ENCODE measurements at regions not wholly inside any gene's neighbourhood (a gene's known extent, or its start where the extent isn't known, plus 50 kb on each side); places are given as distances from the start of the nearest gene placed in this dataset.

DNA sequence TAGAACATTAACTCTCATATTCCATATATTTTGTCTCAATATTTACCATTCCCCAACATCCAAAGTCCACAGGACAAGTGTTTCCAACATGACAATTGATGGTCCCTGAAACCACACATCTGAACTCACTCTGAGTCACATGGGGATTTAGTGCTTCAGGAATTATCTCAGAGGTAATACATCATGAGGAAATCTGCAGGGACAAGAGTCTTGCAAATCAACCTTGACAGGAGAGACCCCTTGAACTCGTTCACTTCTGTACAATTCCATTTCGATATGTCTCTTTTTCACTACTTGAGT lies 119.7 kb upstream of the ABCA1 start:
- no peak overlapping the region for H3K4me3 ChIP-seq (ENCODE audit: low read depth, low read length)
- DNase-seq (ENCODE audit: low read depth) = no peak
- TF ChIP-seq CTCF (IDR thresholded peaks at IDR 0.05; ENCODE audit: insufficient read depth, low read depth, low read length, missing control alignments) = no peak

GRCh38 chr9:105048331-105048730 lies 120.4 kb upstream of the ABCA1 start:
- no peak for DNase-seq (ENCODE audit: low read depth)
- no peak for TF ChIP-seq CTCF (IDR thresholded peaks at IDR 0.05; ENCODE audit: insufficient read depth, low read depth, low read length, missing control alignments)
- H3K4me3 ChIP-seq (ENCODE audit: low read depth, low read length) = no peak overlapping the region

DNA sequence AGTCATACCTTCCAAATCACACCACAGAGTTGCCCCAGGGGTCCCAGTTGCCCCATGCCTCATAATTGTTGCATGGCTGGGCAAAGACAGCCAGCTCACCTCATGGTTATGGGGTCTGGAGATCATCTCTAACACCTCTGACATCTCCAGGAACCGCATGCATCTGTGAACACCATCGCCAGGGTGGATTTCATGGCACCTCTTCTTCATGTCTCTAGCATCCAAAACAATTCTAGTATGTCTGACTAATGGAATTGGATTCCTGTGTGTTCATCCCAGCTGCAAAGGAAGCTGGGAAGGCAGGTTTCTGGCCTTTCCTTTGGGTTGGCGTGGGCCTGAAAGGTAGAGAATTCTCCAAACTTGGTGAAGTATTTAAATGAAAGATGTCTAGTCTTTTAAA lies 122.3 kb upstream of the ABCA1 start:
- no peak for TF ChIP-seq CTCF (IDR thresholded peaks at IDR 0.05; ENCODE audit: insufficient read depth, low read depth, low read length, missing control alignments)
- DNase-seq (ENCODE audit: low read depth) = no peak
- H3K4me3 ChIP-seq (ENCODE audit: low read depth, low read length) = no peak overlapping the region

- no peak overlapping the region for H3K4me3 ChIP-seq (ENCODE audit: low read depth, low read length)
- TF ChIP-seq CTCF (IDR thresholded peaks at IDR 0.05; ENCODE audit: insufficient read depth, low read depth, low read length, missing control alignments) = no peak
- DNase-seq (ENCODE audit: low read depth) = no peak
Observed at GRCh38 chr9:105051897-105052296, 123.9 kb upstream of the ABCA1 start.

DNA sequence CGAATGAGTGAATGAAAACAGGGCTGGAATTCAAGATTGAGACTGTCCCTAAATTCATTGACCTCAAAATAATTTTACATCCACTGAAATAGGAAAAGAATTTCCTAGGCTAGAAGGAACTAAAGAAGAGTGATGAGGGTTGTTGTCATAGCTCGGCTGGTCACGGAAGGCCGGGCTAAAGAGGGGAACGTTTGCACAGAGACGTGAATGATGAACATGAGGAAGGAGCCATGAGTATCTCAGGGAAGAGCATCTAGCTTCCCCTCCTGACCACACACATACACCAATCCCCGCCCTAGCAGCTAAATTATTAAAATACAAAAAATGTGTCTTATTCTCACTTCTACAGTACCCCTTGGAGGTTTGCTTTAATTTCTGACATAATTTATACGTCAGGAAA lies 124.4 kb upstream of the ABCA1 start:
- no peak overlapping the region for H3K4me3 ChIP-seq (ENCODE audit: low read depth, low read length)
- no peak for TF ChIP-seq CTCF (IDR thresholded peaks at IDR 0.05; ENCODE audit: insufficient read depth, low read depth, low read length, missing control alignments)
- DNase-seq (ENCODE audit: low read depth) = no peak

GRCh38 chr9:105053209-105053652 lies 125.3 kb upstream of the ABCA1 start:
- TF ChIP-seq CTCF (IDR thresholded peaks at IDR 0.05; ENCODE audit: insufficient read depth, low read depth, low read length, missing control alignments) = no peak
- peak; percentile 66 for DNase-seq (ENCODE audit: low read depth)

DNA sequence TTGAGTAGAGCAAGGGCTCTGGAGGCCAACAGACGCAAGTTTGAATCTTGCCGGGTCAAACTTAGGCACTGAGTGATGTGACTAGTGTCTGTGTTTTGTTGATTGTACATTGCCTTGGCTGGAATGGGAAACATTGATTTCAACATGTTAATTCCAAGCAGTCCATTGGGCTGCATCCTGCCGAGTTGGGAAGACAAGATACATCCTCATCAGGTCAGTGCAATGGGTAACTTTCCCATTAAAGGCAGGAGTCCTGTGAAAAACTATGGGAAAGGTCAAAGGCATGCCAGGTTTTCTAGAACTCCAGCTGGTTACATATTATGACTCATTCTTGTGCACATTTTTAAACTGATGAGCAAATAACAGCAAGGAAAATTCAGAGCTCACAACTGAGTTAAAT lies 126.5 kb upstream of the ABCA1 start:
- no peak for TF ChIP-seq CTCF (IDR thresholded peaks at IDR 0.05; ENCODE audit: insufficient read depth, low read depth, low read length, missing control alignments)
- no peak overlapping the region for H3K4me3 ChIP-seq (ENCODE audit: low read depth, low read length)
- no peak for DNase-seq (ENCODE audit: low read depth)

More at GRCh38 chr9:105053209-105053652, 125.3 kb upstream of the ABCA1 start:
- H3K4me3 ChIP-seq (ENCODE audit: low read depth, low read length) = no peak overlapping the region

Data from GM12865 (cell line).